ENCODE measurements at regions not wholly inside any gene's neighbourhood (a gene's known extent, or its start where the extent isn't known, plus 50 kb on each side); places are given as distances from the start of the nearest gene placed in this dataset.

GRCh38 chr6:4606821-4607704 lies 169.1 kb upstream of the CDYL start:
- TF ChIP-seq CTCF (conservative IDR thresholded peaks at IDR 0.05; ENCODE audit: low read depth, low read length) (no peak), EZH2 (IDR thresholded peaks at IDR 0.05; ENCODE audit: low read length, unreplicated experiment) (no peak)
